Lower lobe of right lung (tissue), 2 donors: ENCODE measurements at regions not wholly inside any gene's neighbourhood (a gene's known extent, or its start where the extent isn't known, plus 50 kb on each side); places are given as distances from the start of the nearest gene placed in this dataset.

Experiments
- ATAC-seq, 2 donors: fragments of 200-7000 bp; cut with Tn5 transposase; one replicate each; pipeline ENCODE4 v1.9.1; 2020 to 2022; ENCODE audit warnings: mild to moderate bottlenecking in 2 of 2, moderate library complexity in 2 of 2
- DNase-seq: peaks from one replicate; pipeline ENCODE4 v3.0.0-alpha.2; 2020
- H3K27ac ChIP-seq: fragments of 200-600 bp; one replicate; pipeline ENCODE4 v1.8.0; 2022
- H3K27me3 ChIP-seq: fragments of 200-600 bp; one replicate; pipeline ENCODE4 v1.8.0; 2022; ENCODE audit warnings: low read depth
- H3K36me3 ChIP-seq: fragments of 200-600 bp; one replicate; pipeline ENCODE4 v1.8.0; 2022; ENCODE audit warnings: mild to moderate bottlenecking
- H3K4me1 ChIP-seq: fragments of 200-600 bp; one replicate; pipeline ENCODE4 v1.8.0; 2022
- H3K4me3 ChIP-seq: fragments of 200-600 bp; one replicate; pipeline ENCODE4 v1.8.0; 2022; ENCODE audit warnings: mild to moderate bottlenecking
- H3K9me3 ChIP-seq: fragments of 200-600 bp; one replicate; pipeline ENCODE4 v1.8.0; 2022
- CTCF ChIP-seq: fragments of 200-600 bp; IDR thresholded peaks from one replicate; pipeline ENCODE4 v1.8.0; 2022; ENCODE audit warnings: antibody characterized with exemption, mild to moderate bottlenecking
- intact Hi-C: fragments of 100-400 bp; cut with DNase I; formaldehyde crosslinking; loops from one replicate; pipeline ENCODE4 v1.11.0; 2022
- donor health status: DM: no; HTN: yes; CAD: no; lungs with severe emphysema.

DNA sequence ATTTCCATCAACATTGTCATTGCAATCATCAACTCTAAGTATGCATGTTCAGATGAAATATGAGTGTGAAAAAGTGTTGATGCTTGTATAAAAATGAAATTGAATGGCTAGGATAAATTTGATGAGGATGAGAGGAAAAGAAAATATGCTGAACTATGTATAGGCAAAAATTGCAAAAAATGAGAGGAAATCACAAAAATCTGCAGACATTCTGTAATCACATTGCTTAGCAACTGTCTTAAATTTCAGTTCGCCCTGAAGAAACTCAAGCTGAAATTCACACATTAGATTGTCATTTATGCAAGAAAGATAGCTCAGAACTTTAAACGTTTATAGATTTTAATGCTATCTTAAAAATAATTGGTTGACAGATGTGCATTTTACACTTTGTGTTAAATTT, 1098.8 kb upstream of the IGFBP7 start:
- H3K36me3 ChIP-seq = no peaks in the 10 kb centered on the region
- DNase-seq (no peak), ATAC-seq (no peak)
- no peaks in the 10 kb centered on the region for H3K9me3 ChIP-seq
- H3K4me1 ChIP-seq = no peaks in the 10 kb centered on the region
- intact Hi-C loops = no loop called here
- no peak for TF ChIP-seq CTCF
- H3K27ac ChIP-seq = no peak overlapping the region
- no peaks in the 10 kb centered on the region for H3K27me3 ChIP-seq
- no peak overlapping the region for H3K4me3 ChIP-seq

DNA sequence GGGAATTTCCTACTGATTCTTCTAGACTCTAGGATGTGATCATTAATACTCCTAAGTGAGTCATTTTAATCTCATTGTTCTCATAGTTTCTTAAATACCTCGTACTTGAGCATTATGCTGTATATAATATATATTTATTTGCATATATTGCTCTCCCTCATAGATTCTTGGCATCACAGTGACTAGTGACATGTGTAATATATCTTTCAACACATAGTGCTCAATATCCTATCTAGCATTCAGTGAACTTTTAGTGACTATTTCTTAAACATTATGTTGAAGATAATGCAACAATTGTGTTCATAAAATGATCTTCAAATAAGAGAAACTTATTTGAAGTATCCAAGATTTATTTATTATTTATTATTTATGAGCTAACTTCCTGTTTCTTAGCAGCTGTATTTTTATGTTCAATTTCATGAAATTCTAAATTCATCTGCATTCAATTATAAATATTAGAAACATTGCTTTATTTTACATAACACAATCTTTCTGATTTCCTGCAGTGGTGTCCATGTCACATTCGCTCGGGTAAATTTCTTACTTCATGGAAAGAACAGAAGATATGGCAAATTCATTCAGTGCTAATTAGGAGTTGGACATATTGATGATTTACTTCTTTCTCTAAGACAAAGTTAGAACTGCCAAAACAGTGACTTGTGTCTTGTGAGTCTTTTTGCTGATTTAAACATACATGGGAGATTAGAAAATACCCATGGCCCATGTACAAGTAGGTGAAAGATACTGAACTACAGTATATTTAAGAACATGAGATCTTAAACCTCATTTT, 1095.5 kb upstream of the IGFBP7 start:
- DNase-seq = no peak
- no peaks in the 10 kb centered on the region for H3K36me3 ChIP-seq
- intact Hi-C loops = no loop called here
- no peak for TF ChIP-seq CTCF
- H3K4me3 ChIP-seq = no peak overlapping the region
- no peaks in the 10 kb centered on the region for H3K9me3 ChIP-seq
- no peak for ATAC-seq
- no peaks in the 10 kb centered on the region for H3K4me1 ChIP-seq
- H3K27me3 ChIP-seq = no peaks in the 10 kb centered on the region
- H3K27ac ChIP-seq = no peak overlapping the region

- DNase-seq (no peak), ATAC-seq (no peak)
- no peaks in the 10 kb centered on the region for H3K9me3 ChIP-seq
- H3K27ac ChIP-seq = no peak overlapping the region
- no peaks in the 10 kb centered on the region for H3K27me3 ChIP-seq
- no peaks in the 10 kb centered on the region for H3K4me1 ChIP-seq
- no peak overlapping the region for H3K4me3 ChIP-seq
- H3K36me3 ChIP-seq = no peaks in the 10 kb centered on the region
- intact Hi-C loops = no loop called here
- TF ChIP-seq CTCF = no peak
Observed at GRCh38 chr4:58192217-58192616, 1082.0 kb upstream of the IGFBP7 start.

DNA sequence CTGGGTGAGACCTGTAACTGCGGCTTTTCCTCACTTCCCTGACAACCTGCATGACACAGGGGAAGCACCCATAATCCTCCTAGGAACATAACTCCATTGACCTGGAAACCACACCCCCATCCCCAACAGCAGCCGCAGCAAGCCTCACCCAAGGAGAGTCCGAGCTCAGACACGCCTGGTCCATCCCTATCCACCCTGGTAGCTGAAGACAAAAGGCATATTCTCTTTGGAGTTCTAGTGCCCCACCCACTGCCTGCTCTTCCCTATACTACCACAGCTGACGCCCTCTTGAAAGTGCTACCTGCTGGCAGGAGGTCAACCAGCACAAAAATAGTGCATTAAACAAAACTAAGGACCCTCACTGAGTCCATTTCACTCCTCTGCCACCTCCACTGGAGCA, 1080.9 kb upstream of the IGFBP7 start:
- no peak for ATAC-seq
- no peak for DNase-seq
- Histone ChIP-seq H3K9me3 (no peaks in the 10 kb centered on the region), H3K4me1 (no peaks in the 10 kb centered on the region), H3K27ac (no peak overlapping the region), H3K27me3 (no peaks in the 10 kb centered on the region), H3K4me3 (no peak overlapping the region), H3K36me3 (no peaks in the 10 kb centered on the region)
- intact Hi-C loops = no loop called here
- no peak for TF ChIP-seq CTCF

- no peak for ATAC-seq
- no peaks in the 10 kb centered on the region for H3K27me3 ChIP-seq
- TF ChIP-seq CTCF = no peak
- H3K36me3 ChIP-seq = no peaks in the 10 kb centered on the region
- no peak overlapping the region for H3K4me3 ChIP-seq
- H3K9me3 ChIP-seq = no peaks in the 10 kb centered on the region
- DNase-seq = no peak
- H3K4me1 ChIP-seq = no peaks in the 10 kb centered on the region
- intact Hi-C loops = no loop called here
- no peak overlapping the region for H3K27ac ChIP-seq
Observed at GRCh38 chr4:58188316-58188715, 1078.1 kb upstream of the IGFBP7 start.
